ENCODE measurements at regions not wholly inside any gene's neighbourhood (a gene's known extent, or its start where the extent isn't known, plus 50 kb on each side); places are given as distances from the start of the nearest gene placed in this dataset.

DNA sequence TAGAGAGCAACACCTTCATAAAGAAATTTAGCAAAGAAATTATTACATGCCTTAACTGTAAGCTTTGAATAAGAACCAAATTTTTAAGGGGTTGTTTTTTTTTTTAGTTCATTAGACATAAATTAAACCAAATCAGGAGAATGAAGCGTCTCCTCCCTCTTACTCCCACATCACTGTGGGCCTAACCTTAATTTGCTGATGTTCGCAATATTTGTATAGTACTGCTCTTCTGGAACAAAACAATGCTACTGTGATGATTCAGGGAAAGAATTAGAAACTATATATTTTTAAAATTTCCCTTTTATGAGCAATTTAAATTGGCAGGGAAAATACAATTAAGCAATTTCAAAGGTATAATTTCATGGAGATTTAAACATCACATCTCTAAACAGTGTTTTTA is 275.0 kb upstream of the C9orf72 start:
- H3K9me3 Mint-ChIP-seq (ENCODE audit: unreplicated experiment): no peaks in the 10 kb centered on the region
- H3K4me3 Mint-ChIP-seq (ENCODE audit: unreplicated experiment): no peak overlapping the region
- no peak overlapping the region for H3K27ac Mint-ChIP-seq (ENCODE audit: unreplicated experiment)
- no peaks in the 10 kb centered on the region for H3K36me3 Mint-ChIP-seq (ENCODE audit: unreplicated experiment)
- H3K27me3 Mint-ChIP-seq (ENCODE audit: unreplicated experiment): no peaks in the 10 kb centered on the region
- no peak for DNase-seq
- H3K4me1 Mint-ChIP-seq (ENCODE audit: low read depth, unreplicated experiment): peaks cover 4% of the 10 kb centered on the region
- TF ChIP-seq CTCF (IDR thresholded peaks at IDR 0.05; ENCODE audit: partially characterized antibody, unreplicated experiment): no peak

GRCh38 chr9:27851858-27852257 is 278.6 kb upstream of the C9orf72 start:
- no peaks in the 10 kb centered on the region for H3K27me3 Mint-ChIP-seq (ENCODE audit: unreplicated experiment)
- no peaks in the 10 kb centered on the region for H3K9me3 Mint-ChIP-seq (ENCODE audit: unreplicated experiment)
- DNase-seq: no peak
- no peaks in the 10 kb centered on the region for H3K36me3 Mint-ChIP-seq (ENCODE audit: unreplicated experiment)
- no peak overlapping the region for H3K27ac Mint-ChIP-seq (ENCODE audit: unreplicated experiment)
- no peak overlapping the region for H3K4me3 Mint-ChIP-seq (ENCODE audit: unreplicated experiment)
- TF ChIP-seq CTCF (IDR thresholded peaks at IDR 0.05; ENCODE audit: partially characterized antibody, unreplicated experiment): no peak
- peaks cover 1% of the 10 kb centered on the region for H3K4me1 Mint-ChIP-seq (ENCODE audit: low read depth, unreplicated experiment)

- H3K4me1 Mint-ChIP-seq (ENCODE audit: low read depth, unreplicated experiment): no peaks in the 10 kb centered on the region
- no peaks in the 10 kb centered on the region for H3K9me3 Mint-ChIP-seq (ENCODE audit: unreplicated experiment)
- H3K27me3 Mint-ChIP-seq (ENCODE audit: unreplicated experiment): no peaks in the 10 kb centered on the region
- no peak overlapping the region for H3K4me3 Mint-ChIP-seq (ENCODE audit: unreplicated experiment)
- no peak for TF ChIP-seq CTCF (IDR thresholded peaks at IDR 0.05; ENCODE audit: partially characterized antibody, unreplicated experiment)
- H3K27ac Mint-ChIP-seq (ENCODE audit: unreplicated experiment): no peak overlapping the region
- no peak for DNase-seq
- H3K36me3 Mint-ChIP-seq (ENCODE audit: unreplicated experiment): no peaks in the 10 kb centered on the region
Measured at GRCh38 chr9:27853529-27853928, 280.2 kb upstream of the C9orf72 start.

GRCh38 chr9:27856054-27856453 is 282.8 kb upstream of the C9orf72 start:
- no peak overlapping the region for H3K27ac Mint-ChIP-seq (ENCODE audit: unreplicated experiment)

DNA sequence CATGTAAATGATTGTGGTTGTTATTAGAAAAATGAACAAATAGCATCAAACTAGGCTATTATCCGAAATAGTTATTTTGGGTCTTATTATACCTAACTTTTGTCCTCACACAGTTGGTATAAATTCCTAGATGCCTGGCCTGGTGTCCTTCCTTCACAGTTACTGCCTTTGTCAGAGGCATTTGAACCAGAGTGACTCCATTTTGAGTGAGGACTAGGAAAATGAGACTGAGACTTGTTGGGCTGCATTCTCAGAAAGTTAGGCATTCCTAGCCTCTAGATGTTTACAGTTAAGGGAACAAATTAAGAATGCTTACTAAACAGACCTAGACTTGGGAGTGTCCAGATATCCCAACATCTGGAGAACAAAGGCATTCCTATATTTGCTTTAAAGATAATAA is 283.5 kb upstream of the C9orf72 start:
- no peak for TF ChIP-seq CTCF (IDR thresholded peaks at IDR 0.05; ENCODE audit: partially characterized antibody, unreplicated experiment)
- Mint-ChIP-seq H3K36me3 (ENCODE audit: unreplicated experiment) (no peaks in the 10 kb centered on the region), H3K4me3 (ENCODE audit: unreplicated experiment) (no peak overlapping the region), H3K27me3 (ENCODE audit: unreplicated experiment) (no peaks in the 10 kb centered on the region), H3K27ac (ENCODE audit: unreplicated experiment) (no peak overlapping the region), H3K9me3 (ENCODE audit: unreplicated experiment) (no peaks in the 10 kb centered on the region), H3K4me1 (ENCODE audit: low read depth, unreplicated experiment) (no peaks in the 10 kb centered on the region)
- no peak for DNase-seq

More at GRCh38 chr9:27856054-27856453, 282.8 kb upstream of the C9orf72 start:
- no peaks in the 10 kb centered on the region for H3K36me3 Mint-ChIP-seq (ENCODE audit: unreplicated experiment)
- no peak for DNase-seq
- H3K4me3 Mint-ChIP-seq (ENCODE audit: unreplicated experiment): no peak overlapping the region
- H3K9me3 Mint-ChIP-seq (ENCODE audit: unreplicated experiment): no peaks in the 10 kb centered on the region
- no peaks in the 10 kb centered on the region for H3K27me3 Mint-ChIP-seq (ENCODE audit: unreplicated experiment)
- H3K4me1 Mint-ChIP-seq (ENCODE audit: low read depth, unreplicated experiment): no peaks in the 10 kb centered on the region
- no peak for TF ChIP-seq CTCF (IDR thresholded peaks at IDR 0.05; ENCODE audit: partially characterized antibody, unreplicated experiment)
